Epithelial cell of esophagus (primary cell): ENCODE measurements at regions not wholly inside any gene's neighbourhood (a gene's known extent, or its start where the extent isn't known, plus 50 kb on each side); places are given as distances from the start of the nearest gene placed in this dataset.

Experiments
- DNase-seq: peaks from one replicate; pipeline ENCODE4 v3.0.0; 2010; ENCODE audit warnings: low read depth
- H3K4me3 ChIP-seq: 2 replicates; pipeline ENCODE4 v1.5.1; 2011; ENCODE audit warnings: mild to moderate bottlenecking, low read length, control low read depth
- CTCF ChIP-seq: IDR thresholded peaks from 2 replicates; pipeline ENCODE4 v1.5.1; 2011; ENCODE audit warnings: low read depth, mild to moderate bottlenecking, low read length, control low read depth, inconsistent platforms; ENCODE audit not compliant: insufficient read depth; ENCODE audit errors: missing control alignments

GRCh38 chr5:125611541-125611940, 811.7 kb upstream of the GRAMD2B start:
- no peak overlapping the region for H3K4me3 ChIP-seq
- TF ChIP-seq CTCF, result no peak
- DNase-seq, result no peak

GRCh38 chr5:125612181-125612721, 811.0 kb upstream of the GRAMD2B start:
- DNase-seq, result no peak
- no peak for TF ChIP-seq CTCF
- no peak overlapping the region for H3K4me3 ChIP-seq

- TF ChIP-seq CTCF, result no peak
- H3K4me3 ChIP-seq, result no peak overlapping the region
Observed at GRCh38 chr5:125612776-125613175, 810.4 kb upstream of the GRAMD2B start.

GRCh38 chr5:125630237-125630636, 793.0 kb upstream of the GRAMD2B start:
- DNase-seq, result no peak
- H3K4me3 ChIP-seq, result no peak overlapping the region
- TF ChIP-seq CTCF, result no peak

More at GRCh38 chr5:125612776-125613175, 810.4 kb upstream of the GRAMD2B start:
- no peak for DNase-seq

- no peak for TF ChIP-seq CTCF
- no peak overlapping the region for H3K4me3 ChIP-seq
- DNase-seq, result no peak
Observed at GRCh38 chr5:125633523-125633922, 789.7 kb upstream of the GRAMD2B start.

GRCh38 chr5:125634216-125634835, 788.9 kb upstream of the GRAMD2B start:
- TF ChIP-seq CTCF, result no peak
- no peak overlapping the region for H3K4me3 ChIP-seq
- DNase-seq, result no peak

- no peak for DNase-seq
- no peak for TF ChIP-seq CTCF
- H3K4me3 ChIP-seq, result no peak overlapping the region
Observed at GRCh38 chr5:125639858-125640257, 783.4 kb upstream of the GRAMD2B start.
